Endothelial cell (in vitro differentiated cells): ENCODE measurements at regions not wholly inside any gene's neighbourhood (a gene's known extent, or its start where the extent isn't known, plus 50 kb on each side); places are given as distances from the start of the nearest gene placed in this dataset.

Experiments
- DNase-seq: peaks from one replicate; pipeline ENCODE4 v3.0.0; 2021; ENCODE audit warnings: low spot score
- H3K27ac Mint-ChIP-seq: one replicate; pipeline ENCODE4 v1.8.0; 2021; ENCODE audit warnings: mixed read lengths, inconsistent platforms; ENCODE audit not compliant: unreplicated experiment
- H3K27me3 Mint-ChIP-seq: one replicate; pipeline ENCODE4 v1.8.0; 2021; ENCODE audit warnings: mild to moderate bottlenecking, moderate library complexity, mixed read lengths, inconsistent platforms; ENCODE audit not compliant: unreplicated experiment
- H3K36me3 Mint-ChIP-seq: one replicate; pipeline ENCODE4 v1.8.0; 2021; ENCODE audit warnings: mild to moderate bottlenecking, low read depth, mixed read lengths, inconsistent platforms; ENCODE audit not compliant: unreplicated experiment
- H3K4me1 Mint-ChIP-seq: one replicate; pipeline ENCODE4 v1.8.0; 2021; ENCODE audit warnings: mild to moderate bottlenecking, mixed read lengths, inconsistent platforms; ENCODE audit not compliant: unreplicated experiment
- H3K4me3 Mint-ChIP-seq: one replicate; pipeline ENCODE4 v1.8.0; 2021; ENCODE audit warnings: mild to moderate bottlenecking, mixed read lengths, inconsistent platforms; ENCODE audit not compliant: unreplicated experiment
- H3K9me3 Mint-ChIP-seq: one replicate; pipeline ENCODE4 v1.8.0; 2021; ENCODE audit warnings: mixed read lengths, inconsistent platforms; ENCODE audit not compliant: unreplicated experiment
- CTCF ChIP-seq: fragments of 200-600 bp; sonication (generic); IDR thresholded peaks from one replicate; pipeline ENCODE4 v1.5.0; 2021; ENCODE audit warnings: antibody characterized with exemption; ENCODE audit not compliant: unreplicated experiment

GRCh38 chr2:4628998-4629501, 925.7 kb downstream of the DCDC2C start:
- no peak for TF ChIP-seq CTCF
- H3K4me3 Mint-ChIP-seq: no peak overlapping the region
- no peak overlapping the region for H3K27ac Mint-ChIP-seq
- no peaks in the 10 kb centered on the region for H3K4me1 Mint-ChIP-seq
- H3K36me3 Mint-ChIP-seq: no peaks in the 10 kb centered on the region
- no peak for DNase-seq
- H3K27me3 Mint-ChIP-seq: peaks cover 3% of the 10 kb centered on the region
- H3K9me3 Mint-ChIP-seq: peaks cover 14% of the 10 kb centered on the region

GRCh38 chr2:4635289-4635688, 931.9 kb downstream of the DCDC2C start:
- no peak overlapping the region for H3K4me3 Mint-ChIP-seq
- no peaks in the 10 kb centered on the region for H3K9me3 Mint-ChIP-seq
- no peaks in the 10 kb centered on the region for H3K27me3 Mint-ChIP-seq
- no peaks in the 10 kb centered on the region for H3K4me1 Mint-ChIP-seq
- no peak for TF ChIP-seq CTCF
- H3K36me3 Mint-ChIP-seq: no peaks in the 10 kb centered on the region
- H3K27ac Mint-ChIP-seq: no peak overlapping the region
- no peak for DNase-seq

- Mint-ChIP-seq H3K4me3 (no peak overlapping the region), H3K27ac (no peak overlapping the region), H3K36me3 (no peaks in the 10 kb centered on the region), H3K4me1 (no peaks in the 10 kb centered on the region), H3K27me3 (no peaks in the 10 kb centered on the region), H3K9me3 (peaks cover 5% of the 10 kb centered on the region)
- TF ChIP-seq CTCF: no peak
- no peak for DNase-seq
Observed at GRCh38 chr2:4653991-4654390, 950.6 kb downstream of the DCDC2C start.

- Mint-ChIP-seq H3K36me3 (no peaks in the 10 kb centered on the region), H3K27me3 (no peaks in the 10 kb centered on the region), H3K9me3 (peaks cover 6% of the 10 kb centered on the region), H3K27ac (no peak overlapping the region), H3K4me3 (no peak overlapping the region), H3K4me1 (no peaks in the 10 kb centered on the region)
- DNase-seq: no peak
- no peak for TF ChIP-seq CTCF
Observed at GRCh38 chr2:4656326-4656725, 953.0 kb downstream of the DCDC2C start.

- H3K27me3 Mint-ChIP-seq: no peaks in the 10 kb centered on the region
- H3K27ac Mint-ChIP-seq: no peak overlapping the region
- H3K4me3 Mint-ChIP-seq: no peak overlapping the region
- peaks cover 6% of the 10 kb centered on the region for H3K9me3 Mint-ChIP-seq
- TF ChIP-seq CTCF: no peak
- no peak for DNase-seq
- H3K36me3 Mint-ChIP-seq: no peaks in the 10 kb centered on the region
- no peaks in the 10 kb centered on the region for H3K4me1 Mint-ChIP-seq
Observed at GRCh38 chr2:4662161-4662779, 958.9 kb downstream of the DCDC2C start.
